ENCODE measurements at regions not wholly inside any gene's neighbourhood (a gene's known extent, or its start where the extent isn't known, plus 50 kb on each side); places are given as distances from the start of the nearest gene placed in this dataset.

GRCh38 chr1:200252531-200252930, 157.3 kb downstream of the ZNF281 start:
- no peak for DNase-seq (ENCODE audit: low read depth in 2 of 2)

- DNase-seq (ENCODE audit: low read depth in 2 of 2): no peak
These were observed 159.4 kb downstream of the ZNF281 start for GRCh38 chr1:200250469-200250868.

- DNase-seq (ENCODE audit: low read depth in 2 of 2): no peak
These were observed 161.3 kb downstream of the ZNF281 start for GRCh38 chr1:200248541-200248940.

DNA sequence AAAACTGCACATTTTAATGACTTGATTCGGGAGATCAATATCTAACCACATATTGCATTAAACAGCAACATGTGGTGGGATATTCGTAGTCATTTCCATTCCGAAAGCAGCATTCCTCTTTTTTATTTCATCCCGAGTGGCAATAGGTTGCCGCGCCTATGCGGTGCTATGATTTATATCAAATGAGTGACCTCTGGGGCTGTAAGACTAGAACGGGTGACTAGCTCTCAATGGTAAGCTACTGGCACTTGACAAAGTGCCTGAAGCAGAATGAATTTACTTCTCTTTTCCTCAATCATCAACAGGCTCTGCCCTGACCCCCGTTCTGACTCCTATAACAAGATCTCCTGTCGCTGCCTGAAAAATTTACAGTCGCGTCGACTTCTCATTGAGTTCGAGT, 162.3 kb downstream of the ZNF281 start:
- DNase-seq (ENCODE audit: low read depth in 2 of 2): no peak

- DNase-seq (ENCODE audit: low read depth in 2 of 2): no peak
These were observed 164.4 kb downstream of the ZNF281 start for GRCh38 chr1:200245473-200245872.

DNA sequence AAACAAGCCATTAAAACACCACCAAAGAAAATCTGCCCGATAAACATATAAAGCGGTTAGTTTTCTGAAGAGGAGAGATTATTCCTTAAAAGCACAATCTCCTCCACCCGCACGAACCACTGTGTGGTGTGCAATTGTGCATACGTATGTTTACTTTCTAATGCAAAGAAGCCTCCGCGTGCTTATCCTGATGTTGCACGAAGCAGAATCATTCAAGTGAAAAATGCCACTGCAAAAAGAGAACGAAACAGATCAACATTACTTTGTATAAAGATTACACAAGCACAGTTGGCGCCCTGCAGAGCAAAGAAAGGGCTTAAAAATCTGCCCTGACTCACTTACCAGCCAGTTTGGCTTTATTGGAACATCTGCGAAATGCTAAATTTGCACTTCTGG, 166.8 kb downstream of the ZNF281 start:
- no peak for DNase-seq (ENCODE audit: low read depth in 2 of 2)

GRCh38 chr1:200242110-200243041, 167.5 kb downstream of the ZNF281 start:
- no peak for DNase-seq (ENCODE audit: low read depth in 2 of 2)

- DNase-seq (ENCODE audit: low read depth in 2 of 2): no peak
These were observed 169.2 kb downstream of the ZNF281 start for GRCh38 chr1:200240656-200241055.

GRCh38 chr1:200238311-200238710, 171.5 kb downstream of the ZNF281 start:
- DNase-seq (ENCODE audit: low read depth in 2 of 2): no peak

DNA sequence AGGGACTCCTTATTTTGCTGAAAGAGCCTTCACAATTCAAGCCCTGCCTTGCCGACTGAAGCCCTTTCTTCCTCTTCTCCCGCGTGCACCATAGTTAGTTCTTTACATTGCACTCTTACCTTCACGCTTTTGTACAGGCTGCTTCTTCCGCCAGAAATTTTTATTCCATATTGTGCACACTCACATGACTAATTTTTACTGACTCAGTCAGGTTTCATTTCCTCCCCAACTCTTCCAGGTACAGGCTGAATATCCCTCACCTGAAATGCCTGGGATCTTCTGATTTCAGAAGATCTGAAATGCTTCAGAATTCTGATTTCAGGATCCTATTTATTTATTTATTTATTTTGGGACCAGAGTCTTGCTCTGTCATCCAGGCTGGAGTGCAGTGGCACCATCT, 172.8 kb downstream of the ZNF281 start:
- DNase-seq (ENCODE audit: low read depth in 2 of 2): no peak

DNA sequence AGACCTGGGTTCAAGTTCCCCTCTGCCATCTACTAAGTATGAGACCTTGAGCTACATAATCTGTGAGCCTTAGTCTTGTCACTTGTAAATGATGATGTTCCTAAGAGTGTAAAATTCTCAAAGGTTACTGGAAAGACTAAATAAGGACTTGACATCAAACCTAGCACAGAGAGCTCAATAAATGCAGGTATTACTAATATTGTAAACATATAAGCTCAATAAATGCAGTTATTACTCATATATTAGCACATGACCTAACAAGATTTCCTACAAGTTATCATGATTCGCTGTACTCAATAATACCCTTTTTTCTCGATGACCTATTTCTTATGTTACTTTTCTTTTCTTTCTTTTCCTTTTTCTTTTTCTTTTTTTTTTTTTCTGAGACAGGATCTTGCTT, 174.9 kb downstream of the ZNF281 start:
- DNase-seq (ENCODE audit: low read depth in 2 of 2): no peak

DNA sequence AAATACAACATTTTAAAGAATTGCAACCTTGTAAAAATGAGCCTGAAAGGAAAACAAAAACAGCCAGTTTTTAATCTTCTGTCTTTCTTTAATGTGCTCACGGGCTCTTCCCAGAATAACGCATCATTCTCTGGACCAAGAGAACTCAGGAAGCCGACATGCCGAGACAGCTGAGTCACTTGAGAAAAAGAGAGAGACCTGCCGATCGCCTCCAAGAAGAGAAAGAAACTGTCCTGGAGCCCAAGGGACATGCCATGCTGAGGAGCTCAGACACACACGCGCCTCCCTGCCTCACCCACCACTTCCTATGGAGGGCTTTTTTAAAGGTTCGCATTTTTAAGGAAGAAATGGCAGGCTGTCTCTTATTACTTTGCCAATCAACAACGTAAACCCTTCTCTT, 176.4 kb downstream of the ZNF281 start:
- DNase-seq (ENCODE audit: low read depth in 2 of 2): no peak

- DNase-seq (ENCODE audit: low read depth in 2 of 2): no peak
These were observed 178.0 kb downstream of the ZNF281 start for GRCh38 chr1:200231787-200232231.

DNA sequence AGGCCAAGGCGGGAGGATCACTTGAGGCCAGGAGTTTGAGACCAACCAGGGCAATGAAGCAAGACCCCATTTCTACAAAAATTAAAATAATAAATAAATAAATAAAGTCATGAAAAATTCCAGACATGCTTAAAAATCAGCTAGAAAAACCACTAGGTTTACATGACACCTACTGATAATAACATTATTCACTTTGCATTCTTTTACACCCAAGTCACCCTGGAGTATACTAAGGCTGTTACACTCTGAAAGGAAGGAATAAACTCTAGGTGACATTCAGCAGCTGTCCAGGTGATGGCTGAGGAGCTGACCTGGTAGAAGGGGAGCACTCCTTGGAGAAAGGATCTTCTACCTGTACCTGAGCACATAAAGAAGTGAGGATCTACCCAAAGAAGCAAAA, 179.2 kb downstream of the ZNF281 start:
- DNase-seq (ENCODE audit: low read depth in 2 of 2): no peak

DNA sequence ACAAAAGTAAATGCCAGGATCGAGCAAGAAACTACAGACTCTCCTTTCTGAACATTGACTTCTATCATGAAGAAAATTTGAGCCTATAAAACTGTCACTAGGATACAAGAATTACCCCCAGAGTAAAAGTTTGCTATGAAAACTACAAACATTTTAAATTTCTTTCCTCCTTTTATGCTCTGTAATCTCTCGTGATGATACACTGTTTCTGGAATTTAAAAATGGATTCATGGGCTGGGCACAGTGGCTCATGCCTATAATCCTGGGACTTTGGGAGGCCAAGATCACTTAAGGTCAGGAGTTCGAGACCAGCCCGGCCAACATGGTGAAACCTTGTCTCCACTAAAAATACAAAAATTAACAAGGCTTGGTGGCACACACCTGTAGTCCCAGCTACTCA, 181.3 kb downstream of the ZNF281 start:
- no peak for DNase-seq (ENCODE audit: low read depth in 2 of 2)

GRCh38 chr1:200228081-200228480, 181.8 kb downstream of the ZNF281 start:
- no peak for DNase-seq (ENCODE audit: low read depth in 2 of 2)

All from stimulated activated CD4-positive, alpha-beta T cell treated with anti-CD3 and anti-CD28 coated beads, Interleukin-4, amount 100 ng/mL, for 48 hours (primary cell).